HG02623 (cell line): ENCODE measurements at regions not wholly inside any gene's neighbourhood (a gene's known extent, or its start where the extent isn't known, plus 50 kb on each side); places are given as distances from the start of the nearest gene placed in this dataset.

ENCODE experiments used
- ATAC-seq: cut with Tn5 transposase; IDR thresholded peaks from one replicate; pipeline ENCODE4 v1.9.1; 2021; ENCODE audit warnings: moderate library complexity; ENCODE audit not compliant: unreplicated experiment

- no peak for ATAC-seq
Observed at GRCh38 chr12:73330584-73331351, 1058.6 kb downstream of the TRHDE start.

DNA sequence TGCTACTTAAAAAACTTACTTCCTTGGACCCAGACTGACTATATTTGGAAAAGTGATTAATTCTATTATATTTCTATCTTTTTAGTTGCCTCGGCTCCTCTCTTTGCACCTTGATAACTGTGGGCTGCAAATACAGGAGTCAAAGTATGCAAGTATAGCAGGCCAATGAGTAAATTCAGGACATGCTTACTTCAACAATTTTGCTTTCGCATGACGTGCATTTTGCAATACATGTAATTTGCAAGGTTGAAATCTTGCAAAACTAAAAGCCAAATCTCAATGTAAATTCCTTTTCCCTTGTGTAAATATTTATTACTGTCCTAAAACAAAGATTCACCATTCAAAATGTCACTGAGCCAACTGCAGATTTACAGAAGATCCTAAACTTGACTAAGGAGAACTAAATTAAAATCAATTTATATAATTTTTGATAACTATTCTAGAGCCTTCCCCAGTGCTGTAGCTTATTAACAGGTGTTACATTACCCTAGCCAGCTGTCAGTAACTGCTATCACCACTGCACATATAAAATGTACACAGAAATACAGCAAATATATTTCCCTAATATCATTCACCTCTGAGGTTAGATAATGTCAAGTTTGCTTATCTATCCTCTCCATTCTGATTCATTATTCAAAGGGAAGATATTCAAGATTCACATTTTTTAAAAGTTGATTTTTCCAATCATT, 1069.5 kb downstream of the TRHDE start:
- no peak for ATAC-seq

DNA sequence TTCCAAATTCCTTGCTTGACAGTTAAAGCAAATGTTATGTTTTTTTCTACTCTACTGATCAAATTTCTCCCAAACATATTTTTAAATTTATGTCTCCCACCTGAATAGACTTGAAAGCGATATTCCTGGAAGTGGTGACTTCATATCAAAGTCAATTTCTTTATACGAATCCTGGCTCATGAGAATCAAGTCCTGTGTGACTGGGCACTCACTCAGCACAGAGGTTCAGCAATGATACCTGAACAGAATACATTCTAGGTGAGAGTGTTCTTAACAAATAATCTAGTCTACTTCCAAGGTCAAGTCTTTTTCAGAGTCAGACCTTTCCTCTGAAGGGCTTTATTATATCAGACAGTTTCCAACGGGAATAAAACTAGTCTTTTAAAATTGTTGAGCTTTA, 1070.6 kb downstream of the TRHDE start:
- ATAC-seq = no peak

GRCh38 chr12:73352826-73353225, 1080.7 kb downstream of the TRHDE start:
- ATAC-seq = no peak

DNA sequence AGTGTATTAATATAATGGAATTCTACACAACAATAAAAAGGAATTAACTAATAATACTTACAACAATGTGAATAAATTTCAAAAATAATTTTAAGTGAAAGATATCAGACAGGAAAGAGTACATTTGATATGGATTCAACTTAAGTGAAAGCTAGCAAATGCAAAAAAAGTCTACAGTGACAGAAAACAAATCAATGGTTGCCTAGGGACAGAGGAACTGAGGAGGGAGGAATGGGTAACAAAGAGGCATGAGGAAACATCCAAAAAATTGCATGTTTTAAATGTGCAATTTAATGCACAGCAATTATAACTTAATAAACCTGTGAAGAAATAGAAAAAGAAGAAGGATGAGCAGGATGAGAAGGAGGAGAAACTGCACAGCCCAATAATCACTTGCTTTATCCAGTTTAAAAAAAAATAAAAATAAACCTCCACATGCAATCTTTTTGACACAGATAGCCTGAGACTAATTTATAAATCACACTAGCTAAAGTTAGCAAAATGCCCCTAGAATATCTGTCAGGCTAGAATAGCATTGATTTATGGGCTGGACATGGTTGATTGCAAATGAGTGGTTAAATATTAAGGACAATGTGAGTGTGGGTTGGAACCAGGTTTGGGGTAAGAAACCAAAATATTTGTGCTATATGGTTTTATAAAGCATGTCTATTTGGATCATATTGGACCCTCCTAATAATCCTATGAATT, 1089.1 kb downstream of the TRHDE start:
- no peak for ATAC-seq

DNA sequence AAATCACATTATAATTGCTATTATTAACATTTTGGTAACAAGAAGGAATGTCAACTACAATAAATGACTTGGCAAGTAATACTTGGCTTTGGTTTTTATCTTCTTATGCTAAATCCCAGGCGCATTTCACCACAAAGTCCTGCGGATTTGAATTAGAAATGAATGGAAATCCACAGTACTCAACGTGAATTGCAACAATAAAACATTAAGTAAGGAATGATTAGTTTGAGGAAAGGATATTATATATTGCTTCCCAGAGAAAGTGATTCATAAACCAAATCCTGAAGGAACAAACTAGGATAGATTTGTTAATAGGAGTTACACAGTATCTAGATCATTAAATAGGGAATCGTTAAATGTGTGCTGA, 1089.7 kb downstream of the TRHDE start:
- no peak for ATAC-seq

GRCh38 chr12:73362666-73363065, 1090.5 kb downstream of the TRHDE start:
- ATAC-seq = no peak

GRCh38 chr12:73372856-73373255, 1100.7 kb downstream of the TRHDE start:
- ATAC-seq = no peak

DNA sequence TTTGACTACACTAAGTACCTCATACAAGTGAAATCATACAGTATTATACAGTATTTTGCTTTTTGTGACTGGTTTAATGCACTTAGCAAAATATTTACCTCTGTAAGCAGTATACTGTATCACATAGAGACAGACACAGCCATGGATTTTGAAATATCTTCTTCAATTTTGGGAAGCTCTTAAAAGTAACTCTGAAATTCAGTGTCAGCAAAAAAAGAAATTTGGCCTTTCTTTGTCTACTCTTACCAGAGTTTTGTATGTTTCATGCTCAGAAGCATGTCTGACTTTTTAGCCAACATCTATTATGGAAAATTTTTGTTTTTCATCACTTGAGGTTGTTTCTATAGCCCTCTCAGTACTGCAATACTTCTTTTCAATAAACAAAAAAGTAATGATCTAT, 1102.2 kb downstream of the TRHDE start:
- no peak for ATAC-seq

DNA sequence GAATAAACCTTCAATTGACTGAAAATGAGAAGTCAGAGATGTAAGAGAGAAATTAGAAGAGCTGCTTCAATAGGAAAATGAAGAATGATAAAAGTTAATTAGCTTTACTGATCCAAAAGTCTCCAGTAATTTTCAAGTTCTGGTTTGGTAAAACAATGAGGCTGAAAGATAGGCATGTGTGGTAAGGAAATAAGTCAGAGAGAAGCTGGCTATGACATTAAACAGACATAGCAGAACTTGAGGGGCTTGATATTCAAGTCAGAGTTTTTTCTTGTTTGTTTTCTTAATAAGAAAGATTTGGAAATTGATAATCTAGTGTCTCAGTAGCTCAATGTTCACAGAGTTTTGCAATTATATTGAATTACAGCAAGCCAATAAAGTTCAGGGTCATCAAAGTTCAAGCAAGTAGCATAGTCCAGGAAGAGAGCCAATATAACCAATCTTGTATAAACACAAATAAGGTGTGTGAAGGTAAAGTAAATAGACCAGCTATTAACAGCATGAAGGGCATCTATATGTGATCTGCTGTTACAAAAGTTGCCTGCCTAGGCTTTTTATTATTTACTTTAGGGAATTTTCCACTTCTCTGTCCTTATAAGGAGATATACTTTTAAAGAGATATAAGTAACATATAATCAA, 1111.5 kb downstream of the TRHDE start:
- ATAC-seq = no peak

DNA sequence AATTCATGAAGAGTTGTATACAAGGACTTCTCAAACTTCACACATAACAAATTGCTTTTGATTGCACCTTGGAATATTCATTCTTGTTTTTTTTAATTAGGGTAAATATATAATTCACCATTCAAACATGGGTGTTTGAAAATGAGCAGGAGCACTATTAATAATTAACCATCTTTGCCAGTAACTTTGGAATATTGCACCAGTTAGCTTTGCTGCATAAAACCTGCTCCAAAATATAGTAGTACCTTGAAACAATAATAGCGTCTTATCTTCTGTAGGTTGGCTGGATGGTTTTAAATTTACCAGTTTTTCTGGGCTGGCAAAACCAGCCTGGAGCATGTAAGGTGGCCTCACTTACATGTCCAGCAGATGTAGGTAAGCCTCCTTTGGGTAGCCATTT, 1112.4 kb downstream of the TRHDE start:
- no peak for ATAC-seq

- ATAC-seq = no peak
Observed at GRCh38 chr12:73390261-73390660, 1118.1 kb downstream of the TRHDE start.

GRCh38 chr12:73413051-73413450, 1124.6 kb upstream of the ATXN7L3B start:
- no peak for ATAC-seq

GRCh38 chr12:73413974-73414373, 1123.7 kb upstream of the ATXN7L3B start:
- ATAC-seq = no peak

DNA sequence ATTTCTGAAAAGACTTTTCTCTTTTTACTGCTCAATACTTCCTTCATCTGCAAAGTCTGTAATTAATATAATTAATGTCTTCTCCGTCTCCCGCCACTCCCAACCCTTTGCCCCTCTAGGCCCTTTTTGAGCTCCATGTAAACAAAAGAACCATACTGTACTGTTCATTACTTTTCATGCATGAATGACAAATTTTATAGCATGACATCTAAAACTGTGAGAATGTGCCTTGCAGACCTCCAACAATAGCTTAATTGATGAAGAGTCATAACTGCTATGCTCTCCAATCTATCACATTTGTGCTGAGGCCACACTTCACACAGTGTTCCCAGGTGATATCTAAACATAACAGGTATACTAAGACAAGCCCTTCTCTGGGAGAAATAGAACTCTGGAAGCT, 1122.7 kb upstream of the ATXN7L3B start:
- ATAC-seq = no peak

DNA sequence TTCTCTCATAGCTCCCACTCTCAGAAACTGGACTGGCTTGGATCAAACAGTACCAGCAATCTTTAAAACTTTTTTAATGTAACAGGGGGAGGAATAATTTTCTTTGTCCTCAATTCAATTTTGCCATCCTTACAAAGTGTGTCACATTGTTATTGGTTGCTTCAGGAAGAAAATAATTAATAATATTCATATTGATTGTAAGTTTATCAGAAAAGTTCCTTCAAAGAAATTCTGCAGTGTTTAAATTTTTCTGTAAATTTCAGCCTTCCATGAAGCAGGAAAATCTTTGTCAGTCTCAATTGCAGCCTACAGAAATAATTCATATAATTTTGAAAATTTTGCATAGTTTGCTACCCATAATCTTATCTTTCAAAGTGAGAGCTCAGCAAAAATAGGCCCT, 1119.1 kb upstream of the ATXN7L3B start:
- no peak for ATAC-seq

- peak; percentile 65 for ATAC-seq
Observed at GRCh38 chr12:73421832-73422231, 1115.8 kb upstream of the ATXN7L3B start.

DNA sequence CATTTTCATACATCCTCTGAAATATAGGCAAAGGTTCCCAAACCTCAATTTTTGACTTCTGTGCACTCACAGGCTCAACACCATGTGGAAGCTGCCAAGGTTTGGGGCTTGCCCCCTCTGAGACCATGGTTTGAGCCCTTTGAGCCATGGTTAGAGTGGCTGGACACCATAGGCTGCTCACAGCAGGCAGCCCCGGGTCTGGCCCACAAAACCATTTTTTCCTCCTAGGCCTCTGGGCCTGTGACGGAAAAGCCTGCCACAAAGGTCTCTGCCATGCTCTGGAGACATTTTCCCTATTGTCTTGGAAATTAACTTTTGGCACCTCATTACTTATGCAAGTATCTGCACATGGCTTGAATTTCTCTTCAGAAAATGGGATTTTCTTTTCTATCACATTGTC, 1113.2 kb upstream of the ATXN7L3B start:
- ATAC-seq = no peak

GRCh38 chr12:73445658-73446324, 1091.8 kb upstream of the ATXN7L3B start:
- peak; percentile 76 for ATAC-seq

GRCh38 chr12:73452672-73453469, 1084.8 kb upstream of the ATXN7L3B start:
- peak; percentile 53 for ATAC-seq
